ENCODE measurements at regions not wholly inside any gene's neighbourhood (a gene's known extent, or its start where the extent isn't known, plus 50 kb on each side); places are given as distances from the start of the nearest gene placed in this dataset.

DNA sequence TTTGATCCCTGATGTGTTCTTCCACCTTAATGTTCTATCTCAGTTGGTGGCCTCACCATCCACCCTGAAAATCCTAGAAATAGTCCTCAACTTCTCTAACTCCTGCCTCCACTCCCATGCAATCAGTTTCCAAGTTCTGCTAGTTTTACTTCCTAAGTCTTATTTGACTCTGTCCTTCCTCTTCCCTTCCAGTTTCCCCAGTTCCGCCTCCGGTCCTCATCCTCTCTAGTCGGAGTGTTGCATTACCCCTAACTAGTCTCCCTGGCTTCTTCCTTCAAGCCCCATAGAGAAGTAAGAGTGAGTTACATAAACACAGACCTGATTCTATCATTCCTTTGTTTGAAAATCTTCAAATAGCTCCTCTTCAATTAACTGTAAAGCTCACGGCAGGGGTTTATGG lies 236.5 kb downstream of the GXYLT1 start:
- H3K9ac ChIP-seq (ENCODE audit: control insufficient read depth, insufficient read depth, low read length) = no peak overlapping the region
- WGBS (ENCODE audit: insufficient coverage, insufficient replicate concordance, low lambda C conversion rate, missing lambda C conversion rate) = 57% methylated on average over 4 of the region's 4 CpGs
- no peaks in the 10 kb centered on the region; a peak in 1 of 4 replicates for H3K27me3 ChIP-seq (replicated peaks in 1 of 2; ENCODE audit: control insufficient read depth in 2 of 2, insufficient read depth in 2 of 2, low read length in 1 of 2)
- no peak overlapping the region for H3K4me3 ChIP-seq
- no peaks in the 10 kb centered on the region for H3K79me2 ChIP-seq (ENCODE audit: control insufficient read depth, insufficient read depth, low read length)
- RAD21 ChIA-PET (ENCODE audit: unreplicated experiment) = no interaction called here
- intact Hi-C loops (cut with micrococcal nuclease; ENCODE audit: unreplicated experiment) = no loop called here
- in situ Hi-C loops (cut with MboI) = no loop called here
- H3K9me3 ChIP-seq (replicated peaks; ENCODE audit: control insufficient read depth, insufficient read depth, low read length) = no peaks in the 10 kb centered on the region
- no peak overlapping the region for H3K4me2 ChIP-seq (ENCODE audit: control insufficient read depth, insufficient read depth)
- TF ChIP-seq RFX5 (IDR thresholded peaks at IDR 0.05; ENCODE audit: low read depth, low read length) = no peak
- TF ChIP-seq CBFB (IDR thresholded peaks at IDR 0.05; ENCODE audit: low read depth) = no peak
- TF ChIP-seq NR2C1 (IDR thresholded peaks at IDR 0.05) = no peak
- TF ChIP-seq, protein P1, sequence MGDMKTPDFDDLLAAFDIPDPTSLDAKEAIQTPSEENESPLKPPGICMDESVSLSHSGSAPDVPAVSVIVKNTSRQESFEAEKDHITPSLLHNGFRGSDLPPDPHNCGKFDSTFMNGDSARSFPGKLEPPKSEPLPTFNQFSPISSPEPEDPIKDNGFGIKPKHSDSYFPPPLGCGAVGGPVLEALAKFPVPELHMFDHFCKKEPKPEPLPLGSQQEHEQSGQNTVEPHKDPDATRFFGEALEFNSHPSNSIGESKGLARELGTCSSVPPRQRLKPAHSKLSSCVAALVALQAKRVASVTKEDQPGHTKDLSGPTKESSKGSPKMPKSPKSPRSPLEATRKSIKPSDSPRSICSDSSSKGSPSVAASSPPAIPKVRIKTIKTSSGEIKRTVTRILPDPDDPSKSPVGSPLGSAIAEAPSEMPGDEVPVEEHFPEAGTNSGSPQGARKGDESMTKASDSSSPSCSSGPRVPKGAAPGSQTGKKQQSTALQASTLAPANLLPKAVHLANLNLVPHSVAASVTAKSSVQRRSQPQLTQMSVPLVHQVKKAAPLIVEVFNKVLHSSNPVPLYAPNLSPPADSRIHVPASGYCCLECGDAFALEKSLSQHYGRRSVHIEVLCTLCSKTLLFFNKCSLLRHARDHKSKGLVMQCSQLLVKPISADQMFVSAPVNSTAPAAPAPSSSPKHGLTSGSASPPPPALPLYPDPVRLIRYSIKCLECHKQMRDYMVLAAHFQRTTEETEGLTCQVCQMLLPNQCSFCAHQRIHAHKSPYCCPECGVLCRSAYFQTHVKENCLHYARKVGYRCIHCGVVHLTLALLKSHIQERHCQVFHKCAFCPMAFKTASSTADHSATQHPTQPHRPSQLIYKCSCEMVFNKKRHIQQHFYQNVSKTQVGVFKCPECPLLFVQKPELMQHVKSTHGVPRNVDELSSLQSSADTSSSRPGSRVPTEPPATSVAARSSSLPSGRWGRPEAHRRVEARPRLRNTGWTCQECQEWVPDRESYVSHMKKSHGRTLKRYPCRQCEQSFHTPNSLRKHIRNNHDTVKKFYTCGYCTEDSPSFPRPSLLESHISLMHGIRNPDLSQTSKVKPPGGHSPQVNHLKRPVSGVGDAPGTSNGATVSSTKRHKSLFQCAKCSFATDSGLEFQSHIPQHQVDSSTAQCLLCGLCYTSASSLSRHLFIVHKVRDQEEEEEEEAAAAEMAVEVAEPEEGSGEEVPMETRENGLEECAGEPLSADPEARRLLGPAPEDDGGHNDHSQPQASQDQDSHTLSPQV (IDR thresholded peaks at IDR 0.05) = no peak
- no peak for TF ChIP-seq NFXL1 (IDR thresholded peaks at IDR 0.05; ENCODE audit: borderline replicate concordance)
- no peak for TF ChIP-seq CHD4 (IDR thresholded peaks at IDR 0.05)
- TF ChIP-seq IRF4 (IDR thresholded peaks at IDR 0.05; ENCODE audit: low read depth, low read length) = no peak
- no peak overlapping the region for H2AFZ ChIP-seq (ENCODE audit: control insufficient read depth, low read depth, low read length)
- H3K27ac ChIP-seq (ENCODE audit: control insufficient read depth, insufficient read depth) = no peak overlapping the region
- SMC1A ChIA-PET (ENCODE audit: uncharacterized antibody, unreplicated experiment) = no interaction called here
- ATAC-seq (no peak), DNase-seq (ENCODE audit: low read depth, low spot score) (no peak), FAIRE-seq (no peak)
- H4K20me1 ChIP-seq (ENCODE audit: control insufficient read depth, insufficient read depth) = no peaks in the 10 kb centered on the region
- no peaks in the 10 kb centered on the region for H3K4me1 ChIP-seq (ENCODE audit: control insufficient read depth, insufficient read depth, low read length)
- CTCF ChIA-PET = interaction anchor here (1.1 kb wide), 1 partner anchor 304 kb away, joined by 3 read pairs; no protein-coding TSS in a partner anchor
- BruUV-seq (replicated peaks) = no TSS peak
- no peaks in the 10 kb centered on the region for H3K36me3 ChIP-seq (ENCODE audit: control insufficient read depth in 2 of 2, insufficient read depth in 2 of 2, low read length in 1 of 2)
- POLR2A ChIA-PET = no interaction called here

Data from GM12878 (cell line).